HTR-8/SVneo (cell line): ENCODE measurements at regions not wholly inside any gene's neighbourhood (a gene's known extent, or its start where the extent isn't known, plus 50 kb on each side); places are given as distances from the start of the nearest gene placed in this dataset.
"Not testable (repeated sequence)": the region's sequence is repeated elsewhere in the genome, so short reads cannot be mapped to it uniquely, and the experiment has no call there.

Experiments used
- DNase-seq: peaks from one replicate; pipeline ENCODE4 v3.0.0; 2011; ENCODE audit warnings: low spot score, mixed read lengths; ENCODE audit not compliant: insufficient read length
- FAIRE-seq: peaks from 2 replicates; lab custom pipeline; 2011; peaks lifted over from hg19 to GRCh38; lab: Jason Lieb, UNC

GRCh38 chr3:6498944-6499343, 362.0 kb upstream of the GRM7 start:
- FAIRE-seq, DNase-seq: not testable (repeated sequence)

GRCh38 chr3:6504347-6504746, 356.6 kb upstream of the GRM7 start:
- DNase-seq (no peak), FAIRE-seq (no peak)

DNA sequence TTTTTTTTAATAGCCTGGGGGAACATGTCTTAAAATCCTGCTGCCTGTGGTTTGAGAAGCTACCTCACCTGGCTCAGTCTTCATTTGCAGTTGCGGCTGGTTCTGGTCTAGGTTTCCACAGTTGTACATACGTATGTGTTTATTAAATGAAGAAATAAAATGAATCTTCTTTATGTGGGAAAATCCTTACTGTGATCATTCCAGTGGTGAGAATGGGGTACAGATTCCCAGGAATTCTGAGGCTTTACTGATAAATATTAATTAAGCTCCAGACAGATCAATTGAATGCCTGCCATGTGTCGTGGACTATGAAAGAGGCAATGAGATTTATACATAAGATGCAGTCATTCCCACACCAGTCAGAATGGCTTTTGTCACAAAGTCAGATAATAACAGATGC, 356.1 kb upstream of the GRM7 start:
- FAIRE-seq: no peak
- DNase-seq: no peak

DNA sequence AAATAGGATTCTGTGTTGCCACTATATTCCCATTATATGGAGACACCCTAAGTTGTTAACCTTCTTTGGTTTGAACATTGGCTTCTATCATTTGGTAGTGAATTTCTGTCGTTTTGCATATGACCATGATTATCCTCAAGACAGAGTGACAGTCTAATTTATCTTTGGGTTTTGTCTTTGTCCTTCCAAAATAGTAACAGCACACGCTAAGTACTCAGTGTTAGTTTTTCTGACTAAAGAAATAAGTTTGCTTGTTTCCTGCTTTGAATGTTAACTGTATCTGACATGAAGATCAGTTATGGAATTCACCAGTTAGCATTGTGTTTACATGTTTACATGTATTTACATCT, 352.5 kb upstream of the GRM7 start:
- no peak for DNase-seq
- no peak for FAIRE-seq

DNA sequence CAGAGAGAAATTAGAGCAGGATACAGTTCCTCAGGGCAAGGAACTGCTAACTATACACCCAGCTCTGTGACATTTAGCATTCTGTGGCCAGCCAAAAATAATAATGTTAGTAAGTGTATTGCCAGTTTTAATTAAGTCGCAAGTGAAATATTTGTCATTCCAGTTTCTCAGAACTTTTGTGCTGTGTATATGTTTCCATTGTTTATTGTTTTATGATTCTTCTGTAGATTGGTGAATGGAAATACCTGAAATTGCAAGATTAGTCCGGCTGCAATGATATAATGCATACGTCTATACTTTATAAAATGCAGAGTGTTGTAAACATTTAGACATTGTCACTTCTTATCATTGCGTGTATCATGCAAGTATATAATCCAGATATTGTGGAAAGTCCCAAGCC, 351.3 kb upstream of the GRM7 start:
- no peak for DNase-seq
- FAIRE-seq: no peak

DNA sequence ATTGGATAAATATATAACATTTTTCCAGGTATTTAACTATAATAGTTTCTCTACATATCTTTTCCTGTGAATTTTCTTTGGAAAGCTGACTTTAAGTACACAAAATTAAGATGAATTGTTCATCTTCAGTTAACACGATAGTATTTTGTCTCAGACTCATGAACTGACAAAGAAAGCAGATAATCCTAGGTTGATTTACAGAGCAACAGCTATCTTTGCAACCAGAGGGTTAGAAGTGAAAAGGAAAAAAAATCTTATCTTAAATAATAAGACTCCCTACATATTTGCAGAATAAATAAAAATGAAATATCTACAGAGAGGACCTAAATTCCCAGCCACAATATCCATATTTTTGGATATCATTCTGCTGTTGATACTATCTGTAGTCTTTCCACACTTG, 350.2 kb upstream of the GRM7 start:
- FAIRE-seq (no peak), DNase-seq (no peak)

- DNase-seq (no peak), FAIRE-seq (no peak)
Measured at GRCh38 chr3:6512172-6512800, 348.6 kb upstream of the GRM7 start.

DNA sequence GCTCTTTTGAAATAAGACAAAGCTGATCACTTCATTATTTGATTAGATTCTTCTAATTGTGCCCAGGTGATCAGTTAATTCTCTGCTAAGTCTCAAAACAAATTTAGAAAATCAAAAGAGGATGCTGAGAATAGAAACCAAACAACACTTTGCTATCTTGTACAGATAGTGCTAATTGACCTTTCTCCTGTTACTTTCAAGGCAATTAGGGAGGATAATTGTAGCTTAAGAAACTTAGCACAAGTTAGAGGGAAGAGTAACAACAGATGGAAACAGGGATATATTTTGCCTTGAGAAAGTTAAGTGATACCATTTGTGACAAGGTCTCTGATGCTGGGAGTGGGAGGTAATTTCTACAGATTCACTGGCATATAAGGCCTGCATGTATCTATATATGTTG, 344.8 kb upstream of the GRM7 start:
- no peak for FAIRE-seq
- no peak for DNase-seq

- no peak for FAIRE-seq
Measured at GRCh38 chr3:6516694-6517093, 344.2 kb upstream of the GRM7 start.

DNA sequence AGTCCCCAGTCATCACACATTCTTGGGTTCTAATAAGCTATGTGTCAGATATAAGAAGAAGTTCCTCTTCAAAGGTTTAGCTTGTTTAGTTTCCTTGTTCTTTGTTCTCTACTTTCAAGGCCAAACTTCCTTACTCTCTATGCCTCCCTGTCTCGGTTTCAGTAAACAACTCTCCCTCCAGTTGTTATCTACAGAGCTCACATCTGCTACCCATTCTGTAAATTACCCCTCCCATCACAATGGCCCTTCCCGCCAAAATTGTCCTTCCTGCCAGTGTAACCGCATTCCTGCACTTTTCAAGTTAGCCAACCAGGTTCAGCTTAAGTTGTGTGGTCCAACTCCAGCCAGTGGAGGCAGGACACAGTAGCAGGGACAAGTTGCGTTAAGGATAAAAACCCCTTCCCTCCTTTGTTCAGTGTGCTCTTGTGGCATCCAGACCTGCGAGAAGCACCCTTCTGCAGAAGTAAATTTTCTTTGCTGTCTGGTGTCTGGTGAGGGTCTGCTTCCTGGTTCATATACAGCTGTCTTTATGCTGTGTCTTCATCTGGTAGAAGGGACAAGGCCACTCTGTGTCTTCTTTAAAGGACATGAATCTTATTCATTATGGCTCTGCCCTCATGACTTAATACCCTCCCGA, 342.1 kb upstream of the GRM7 start:
- no peak for FAIRE-seq
- DNase-seq: no peak

More at GRCh38 chr3:6516694-6517093, 344.2 kb upstream of the GRM7 start:
- DNase-seq: no peak

GRCh38 chr3:6521369-6522113, 339.4 kb upstream of the GRM7 start:
- FAIRE-seq (no peak), DNase-seq (no peak)

DNA sequence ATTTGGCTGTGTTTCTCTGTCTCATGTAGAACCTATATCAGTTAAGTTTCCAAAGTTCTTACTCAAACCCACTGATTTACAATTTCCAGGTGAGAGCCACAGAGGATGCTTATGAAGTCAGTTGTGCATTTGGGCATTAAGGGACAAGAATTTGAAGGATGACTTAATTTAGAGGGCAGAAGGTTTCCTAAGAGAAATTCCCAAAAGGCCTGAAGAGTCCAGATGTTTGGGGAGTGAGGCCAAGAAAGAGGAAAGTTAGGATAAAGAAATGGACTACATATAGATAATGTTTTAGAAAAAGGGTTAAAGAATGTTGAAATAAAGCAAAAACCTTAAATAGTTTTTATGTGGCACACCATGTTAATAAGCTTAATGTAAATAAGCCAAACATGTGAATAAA, 338.7 kb upstream of the GRM7 start:
- DNase-seq: no peak
- FAIRE-seq: no peak

DNA sequence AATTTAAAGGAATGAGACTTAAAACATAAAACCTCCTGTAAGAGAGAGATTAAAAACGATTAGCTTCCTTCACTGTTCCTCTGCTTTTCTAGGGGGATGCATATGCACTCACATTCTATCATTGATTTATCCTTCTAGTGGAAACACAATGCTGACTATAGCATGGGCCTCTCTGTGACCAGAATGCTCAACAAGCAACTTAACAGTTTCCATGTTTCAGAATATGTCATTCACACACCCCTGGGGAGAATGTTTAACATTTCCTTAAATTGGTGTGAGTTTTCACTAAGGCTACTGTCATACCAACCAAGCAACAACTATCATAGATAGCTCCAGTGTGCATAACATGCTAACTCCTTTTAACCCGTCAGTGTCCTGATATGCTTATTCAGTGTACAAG, 337.9 kb upstream of the GRM7 start:
- DNase-seq (no peak), FAIRE-seq (no peak)

- DNase-seq (no peak), FAIRE-seq (no peak)
Measured at GRCh38 chr3:6524479-6524878, 336.4 kb upstream of the GRM7 start.

DNA sequence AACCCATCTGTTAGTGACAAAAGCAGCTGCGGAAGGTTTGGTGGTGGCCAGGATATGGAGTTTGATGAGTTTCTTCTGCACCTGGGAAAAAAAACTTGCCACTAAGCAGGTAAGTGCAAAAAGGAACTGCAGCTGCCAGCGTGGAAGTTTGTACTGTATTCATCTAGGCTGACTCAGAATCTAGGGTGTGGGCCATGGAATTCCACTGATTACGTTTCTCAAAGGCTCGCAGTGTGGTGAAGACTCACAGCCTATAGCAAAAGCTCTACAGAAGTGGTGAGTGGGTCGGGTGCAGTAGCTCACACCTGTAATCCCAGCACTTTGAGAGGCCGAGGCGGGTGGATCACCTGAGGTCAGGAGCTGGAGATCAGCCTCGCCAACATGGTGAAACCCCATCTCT, 334.6 kb upstream of the GRM7 start:
- no peak for FAIRE-seq
- DNase-seq: no peak

DNA sequence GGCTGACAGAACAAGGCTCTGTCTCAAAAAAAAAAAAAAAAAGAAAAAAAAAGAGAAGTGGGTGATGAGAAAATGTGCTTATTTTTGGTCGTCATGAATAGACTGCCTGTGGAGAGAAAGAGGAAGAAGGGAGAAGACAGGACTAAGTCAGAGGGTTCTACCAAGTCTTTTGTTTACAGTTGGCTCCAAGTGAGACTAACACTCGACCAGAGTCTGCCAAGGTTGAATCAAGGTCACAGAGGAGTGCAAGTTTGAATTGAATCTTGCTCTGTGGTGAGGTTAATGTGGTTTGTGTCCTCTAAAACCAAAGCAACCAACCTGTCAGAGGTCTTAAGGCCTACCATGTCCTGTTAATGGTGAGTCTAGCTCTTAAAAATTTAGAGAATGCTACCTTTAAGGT, 334.1 kb upstream of the GRM7 start:
- no peak for FAIRE-seq
- DNase-seq: no peak

DNA sequence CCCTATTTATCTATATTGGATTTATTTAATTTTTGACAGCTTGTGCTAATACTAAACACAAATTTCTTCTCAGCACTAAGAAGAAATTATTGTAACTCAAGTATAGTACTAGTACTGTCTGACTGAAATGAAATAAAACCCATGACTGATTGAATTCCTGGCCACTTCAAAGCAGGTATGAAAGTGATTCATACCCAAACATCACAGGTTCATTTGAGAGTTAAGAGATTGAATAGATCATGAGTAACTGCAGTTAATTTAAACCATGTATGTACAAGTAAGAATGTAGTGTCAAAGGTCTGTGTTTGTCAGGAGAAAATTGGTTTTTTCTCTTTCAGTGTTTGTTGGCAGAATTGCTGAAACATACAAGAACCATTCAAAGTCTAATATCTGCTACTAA, 332.0 kb upstream of the GRM7 start:
- no peak for FAIRE-seq
- DNase-seq: no peak

- FAIRE-seq: no peak
- DNase-seq: no peak
Measured at GRCh38 chr3:6531153-6531552, 329.8 kb upstream of the GRM7 start.

DNA sequence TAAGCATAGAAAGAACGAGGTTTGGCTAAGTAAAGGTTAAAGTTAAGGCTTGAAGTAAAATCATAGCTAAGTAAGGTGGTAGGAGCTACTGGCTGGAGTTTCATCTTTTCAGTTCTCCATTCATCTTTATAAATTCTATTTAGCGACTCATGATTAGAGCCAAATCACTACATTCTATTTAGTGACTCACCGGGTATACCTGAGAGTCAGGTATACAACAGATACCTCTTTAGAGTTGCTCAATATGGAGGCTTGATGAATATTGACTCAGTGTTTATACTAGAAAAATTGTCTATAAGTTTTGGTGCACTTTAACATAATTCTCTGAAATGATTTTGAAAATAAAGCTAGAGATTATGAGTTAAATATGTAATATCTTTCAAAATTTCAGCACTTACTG, 328.8 kb upstream of the GRM7 start:
- no peak for DNase-seq
- no peak for FAIRE-seq

DNA sequence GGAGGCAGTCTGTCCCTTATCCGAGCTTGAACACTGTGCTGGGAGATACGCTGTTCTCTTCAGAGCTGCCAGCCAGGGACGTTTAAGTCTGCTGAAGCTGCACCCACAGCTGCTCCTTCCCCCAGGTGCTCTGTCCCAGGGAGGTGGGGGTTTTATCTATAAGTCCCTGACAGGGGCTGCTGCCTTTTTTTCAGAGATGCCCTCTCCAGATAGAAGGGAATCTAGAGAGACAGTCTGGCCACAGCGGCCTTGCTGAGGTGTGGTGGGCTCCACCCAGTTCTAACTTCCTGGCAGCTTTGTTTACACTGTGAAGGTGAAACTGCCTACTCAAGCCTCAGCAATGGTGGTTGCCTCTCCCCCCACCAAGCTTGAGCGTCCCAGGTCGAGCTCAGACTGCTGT, 319.9 kb upstream of the GRM7 start:
- FAIRE-seq (no peak), DNase-seq (no peak)

- DNase-seq (no peak), FAIRE-seq (no peak)
Measured at GRCh38 chr3:6542795-6543194, 318.1 kb upstream of the GRM7 start.

DNA sequence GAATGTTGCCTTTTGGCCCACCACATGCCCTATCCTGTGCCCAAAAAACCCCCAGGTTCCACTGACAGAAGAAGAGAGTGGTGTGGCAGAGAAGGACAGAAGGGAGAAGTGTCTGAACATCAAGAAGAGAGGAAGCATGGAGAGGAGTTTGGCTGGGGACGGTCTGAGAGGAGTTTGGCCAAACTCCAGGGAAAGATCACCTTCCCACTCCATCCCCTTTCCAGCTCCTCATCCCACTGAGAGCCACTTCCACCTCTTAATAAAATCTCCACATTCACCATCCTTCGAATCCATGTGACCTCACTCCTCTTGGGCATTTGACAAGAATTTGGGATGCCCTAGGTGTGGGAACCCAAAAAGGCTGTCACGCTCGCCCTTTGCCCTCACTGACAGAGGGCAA, 311.6 kb upstream of the GRM7 start:
- DNase-seq (no peak), FAIRE-seq (no peak)
